Activated CD8-positive, alpha-beta memory T cell treated with anti-CD3 and anti-CD28 coated beads, Interleukin-2, amount 10 ng/mL, durations not matched to agents 7 days and 5 days (primary cell): ENCODE measurements at regions not wholly inside any gene's neighbourhood (a gene's known extent, or its start where the extent isn't known, plus 50 kb on each side); places are given as distances from the start of the nearest gene placed in this dataset.
"Not testable (repeated sequence)": the region's sequence is repeated elsewhere in the genome, so short reads cannot be mapped to it uniquely, and the experiment has no call there.

ENCODE experiments used
- ATAC-seq: fragments of 150-1000 bp; cut with Tn5 transposase; one replicate; pipeline ENCODE4 v1.10.0; 2021; ENCODE audit warnings: moderate library complexity
- CTCF ChIA-PET: fragments of 350-600 bp; sonication (Branson Sonifier 250); formaldehyde crosslinking; loops from one replicate; lab custom pipeline; 2021; ENCODE audit warnings: antibody characterized with exemption; lab: Charles Lee
- DNase-seq: peaks from one replicate; pipeline ENCODE4 v3.0.0-alpha.2; 2020
- H3K27ac Mint-ChIP-seq: one replicate; pipeline ENCODE4 v1.8.0; 2021; ENCODE audit warnings: mild to moderate bottlenecking, mixed read lengths
- H3K27me3 Mint-ChIP-seq: one replicate; pipeline ENCODE4 v1.8.0; 2021; ENCODE audit warnings: mixed read lengths
- H3K36me3 Mint-ChIP-seq: one replicate; pipeline ENCODE4 v1.8.0; 2021; ENCODE audit warnings: mild to moderate bottlenecking, mixed read lengths
- H3K4me1 Mint-ChIP-seq: one replicate; pipeline ENCODE4 v1.8.0; 2021; ENCODE audit warnings: mixed read lengths
- H3K4me3 Mint-ChIP-seq: one replicate; pipeline ENCODE4 v1.8.0; 2021; ENCODE audit warnings: mild to moderate bottlenecking, moderate library complexity, mixed read lengths
- H3K9me3 Mint-ChIP-seq: one replicate; pipeline ENCODE4 v1.8.0; 2022; ENCODE audit warnings: low read depth, mixed read lengths

DNA sequence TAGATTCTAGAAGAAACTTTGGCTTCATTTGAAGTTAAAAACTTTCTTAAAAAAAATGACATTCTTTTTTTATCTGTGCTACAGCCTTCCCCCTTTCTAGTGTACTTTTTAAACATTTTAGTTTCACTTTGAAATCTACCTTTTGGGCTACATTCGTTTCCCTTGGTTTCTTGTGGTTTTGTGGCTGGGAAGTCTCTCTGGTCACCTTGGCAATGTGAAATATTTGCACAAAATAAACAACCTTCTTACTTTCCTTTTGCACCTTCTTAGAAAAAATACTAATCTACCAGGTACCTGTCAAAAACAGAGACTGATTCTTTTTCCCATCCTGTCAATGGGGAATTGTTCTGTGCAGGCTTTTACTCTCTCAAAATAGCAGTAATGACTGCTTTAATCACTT lies 350.2 kb downstream of the GATA3 start:
- DNase-seq = peak; percentile 82

DNA sequence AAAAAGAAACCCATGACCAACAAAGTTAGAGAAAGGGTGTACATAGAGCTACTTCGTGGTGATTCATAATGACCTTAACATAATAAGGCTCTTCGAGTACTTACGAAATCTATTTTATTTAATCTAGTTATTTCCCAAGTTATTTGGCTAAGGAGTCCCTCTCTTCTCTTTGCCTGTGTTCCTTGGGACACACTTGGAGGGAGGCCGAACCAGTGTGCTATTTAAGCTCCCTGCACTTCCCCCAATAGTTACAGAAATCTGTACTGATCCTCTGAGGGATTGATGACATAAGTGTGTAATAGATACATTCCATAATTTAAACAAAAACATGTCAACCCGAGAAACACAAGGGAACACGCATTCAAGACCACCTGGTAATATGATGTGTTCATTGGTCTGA lies 351.1 kb downstream of the GATA3 start:
- CTCF ChIA-PET = interaction anchor here (2.8 to 5.2 kb wide), 2 partner anchors 10 to 11 kb away, joined by 8 to 25 read pairs; no protein-coding TSS in a partner anchor
- H3K9me3 Mint-ChIP-seq = no peaks in the 10 kb centered on the region
- H3K27ac Mint-ChIP-seq = peak overlapping the region; percentile 92
- no peaks in the 10 kb centered on the region for H3K27me3 Mint-ChIP-seq
- H3K4me1 Mint-ChIP-seq = peaks cover 69% of the 10 kb centered on the region
- peaks cover 3% of the 10 kb centered on the region for H3K36me3 Mint-ChIP-seq
- ATAC-seq (no peak), DNase-seq (no peak)
- no peak overlapping the region for H3K4me3 Mint-ChIP-seq

More for the DNA sequence above, 350.2 kb downstream of the GATA3 start:
- peaks cover 77% of the 10 kb centered on the region for H3K4me1 Mint-ChIP-seq
- no peaks in the 10 kb centered on the region for H3K9me3 Mint-ChIP-seq
- peak overlapping the region; percentile 92 for H3K27ac Mint-ChIP-seq
- peaks cover 7% of the 10 kb centered on the region for H3K36me3 Mint-ChIP-seq
- H3K27me3 Mint-ChIP-seq = no peaks in the 10 kb centered on the region
- peak; percentile 54 for ATAC-seq
- CTCF ChIA-PET = interaction anchor here (5.2 kb wide), 1 partner anchor 11 kb away, joined by 25 read pairs; no protein-coding TSS in a partner anchor
- H3K4me3 Mint-ChIP-seq = peak overlapping the region; percentile 70

DNA sequence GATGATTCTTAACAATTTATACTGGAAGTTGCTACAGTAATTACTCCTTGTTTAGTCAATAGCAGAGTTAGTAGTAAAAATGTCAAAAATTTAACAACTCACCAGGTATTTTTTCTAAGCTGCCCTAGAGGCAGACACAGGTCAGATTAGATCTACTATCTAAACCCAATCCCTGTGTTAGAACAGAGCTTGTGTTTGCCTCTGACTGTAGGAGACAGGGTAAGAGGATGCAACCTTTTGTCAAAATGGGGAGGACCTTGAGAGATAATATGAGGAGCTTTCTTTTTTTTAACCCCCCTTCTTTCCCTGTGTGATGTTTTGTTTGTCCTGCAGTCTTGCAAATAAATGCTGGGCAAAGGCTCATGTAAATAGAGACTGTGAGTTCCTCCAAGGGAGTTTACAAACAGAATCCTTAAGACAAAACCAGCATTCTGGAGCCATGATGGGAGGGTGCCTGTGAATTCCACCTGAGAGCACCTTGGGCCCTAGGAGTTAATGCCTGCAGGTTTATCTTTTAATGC lies 353.1 kb downstream of the GATA3 start:
- no peak for DNase-seq
- Mint-ChIP-seq H3K9me3 (no peaks in the 10 kb centered on the region), H3K36me3 (peaks cover 3% of the 10 kb centered on the region), H3K27ac (no peak overlapping the region), H3K4me3 (no peak overlapping the region), H3K27me3 (no peaks in the 10 kb centered on the region), H3K4me1 (peaks cover 52% of the 10 kb centered on the region)
- ATAC-seq = no peak
- CTCF ChIA-PET = interaction anchor here (2.8 kb wide), 1 partner anchor 9 kb away, joined by 8 read pairs; no protein-coding TSS in a partner anchor

DNA sequence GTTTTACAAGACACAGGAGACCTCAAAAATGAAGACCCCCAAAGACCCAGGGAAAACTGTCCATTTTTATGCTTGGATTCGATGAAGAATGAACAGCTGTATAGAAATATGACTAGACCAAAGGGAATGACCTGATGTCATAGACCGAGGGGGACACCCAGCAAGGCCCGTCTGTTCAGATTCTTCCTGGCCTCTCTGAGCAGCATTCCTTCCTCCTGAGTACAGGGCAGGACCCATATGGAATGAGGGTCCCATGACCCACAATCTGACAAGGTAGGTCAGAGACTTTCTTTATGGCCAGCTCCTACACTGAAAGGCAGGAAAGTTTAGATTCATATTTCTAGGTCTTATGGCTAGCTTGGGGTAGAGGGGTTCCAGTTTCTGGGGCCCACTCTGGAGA lies 356.0 kb downstream of the GATA3 start:
- DNase-seq (no peak), ATAC-seq (no peak)
- CTCF ChIA-PET = no interaction called here
- Mint-ChIP-seq H3K36me3 (peaks cover 9% of the 10 kb centered on the region), H3K27ac (no peak overlapping the region), H3K27me3 (no peaks in the 10 kb centered on the region), H3K4me3 (no peak overlapping the region), H3K9me3 (peaks cover 2% of the 10 kb centered on the region), H3K4me1 (peaks cover 26% of the 10 kb centered on the region)

DNA sequence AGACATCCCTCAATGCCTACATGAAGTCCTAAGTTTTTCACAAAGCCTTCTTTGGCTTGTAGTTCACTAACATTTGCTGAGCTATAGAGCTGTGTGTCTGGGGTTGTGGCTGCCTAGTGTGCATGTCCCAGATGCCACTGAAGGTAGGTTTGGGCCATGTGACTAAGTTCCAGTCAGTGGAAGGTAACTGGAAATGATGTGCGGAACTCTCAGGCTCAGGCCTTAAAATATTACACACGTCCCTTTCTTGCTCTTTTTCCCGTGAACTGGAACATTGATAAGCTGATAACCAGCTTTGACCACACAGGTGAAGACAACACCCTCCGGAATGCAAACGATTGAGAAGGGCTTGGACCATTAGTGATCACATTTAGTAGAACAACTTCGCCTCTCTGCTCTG lies 358.1 kb downstream of the GATA3 start:
- H3K36me3 Mint-ChIP-seq = peaks cover 8% of the 10 kb centered on the region
- H3K4me3 Mint-ChIP-seq = no peak overlapping the region
- no peaks in the 10 kb centered on the region for H3K27me3 Mint-ChIP-seq
- CTCF ChIA-PET = interaction anchor here (1.8 to 1.9 kb wide), 2 partner anchors 10 to 52 kb away, joined by 3 to 5 read pairs; no protein-coding TSS in a partner anchor
- peaks cover 3% of the 10 kb centered on the region for H3K9me3 Mint-ChIP-seq
- H3K27ac Mint-ChIP-seq = no peak overlapping the region
- peaks cover 28% of the 10 kb centered on the region for H3K4me1 Mint-ChIP-seq
- DNase-seq (no peak), ATAC-seq (no peak)

DNA sequence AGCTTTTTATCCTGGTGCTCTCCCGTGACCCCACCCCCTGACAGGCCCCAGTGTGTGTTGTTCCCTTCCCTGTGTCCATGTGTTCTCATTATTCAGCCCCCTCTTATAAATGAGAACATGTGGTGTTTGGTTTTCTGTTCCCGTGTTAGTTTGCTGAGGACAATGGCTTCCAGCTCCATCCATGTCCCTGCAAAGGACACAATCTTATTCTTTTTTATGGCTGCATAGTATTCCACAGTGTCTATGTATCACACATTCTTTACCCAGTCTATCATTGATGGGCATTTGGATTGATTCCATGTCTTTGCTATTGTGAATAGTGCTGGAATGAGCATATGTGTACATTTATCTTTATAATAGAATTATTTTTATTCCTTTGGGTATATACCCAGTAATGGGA lies 360.5 kb downstream of the GATA3 start:
- H3K27ac Mint-ChIP-seq, ATAC-seq, H3K27me3 Mint-ChIP-seq, H3K36me3 Mint-ChIP-seq, H3K9me3 Mint-ChIP-seq, DNase-seq, H3K4me3 Mint-ChIP-seq: not testable (repeated sequence)
- CTCF ChIA-PET = interaction anchor here (3.4 kb wide), 1 partner anchor 12 kb away, joined by 25 read pairs; no protein-coding TSS in a partner anchor
- peaks cover 43% of the 10 kb centered on the region for H3K4me1 Mint-ChIP-seq

DNA sequence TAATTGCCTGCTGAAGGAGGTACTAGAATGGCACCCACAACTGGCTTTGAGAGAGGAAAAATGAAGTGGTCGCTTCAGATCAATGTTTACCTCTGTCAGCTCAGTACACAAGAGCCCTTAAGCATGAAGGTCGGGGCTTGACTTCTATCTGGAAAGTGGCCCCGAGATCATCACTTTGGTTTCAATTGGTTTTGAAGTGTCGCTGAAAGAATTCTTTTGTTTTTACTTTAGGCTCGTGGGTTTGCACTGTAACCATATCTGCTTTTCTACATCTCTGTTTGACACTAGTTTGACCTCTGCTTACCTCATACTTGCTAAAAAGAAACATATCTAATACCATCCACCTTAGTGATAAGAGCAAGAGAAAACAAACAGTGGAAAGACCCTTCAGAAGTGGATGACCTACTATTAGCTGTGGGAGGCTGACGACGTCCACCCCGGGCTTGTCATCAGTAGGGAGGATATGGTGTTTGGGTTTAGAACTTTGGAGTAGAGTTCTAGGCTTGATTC lies 361.8 kb downstream of the GATA3 start:
- CTCF ChIA-PET = interaction anchor here (0.7 to 3.4 kb wide), 8 partner anchors 9 to 355 kb away, joined by 3 to 25 read pairs (median 4); no protein-coding TSS in a partner anchor
- Mint-ChIP-seq H3K4me1 (peaks cover 48% of the 10 kb centered on the region), H3K27ac (peak overlapping the region; percentile 89), H3K36me3 (peaks cover 10% of the 10 kb centered on the region), H3K9me3 (peaks cover 3% of the 10 kb centered on the region), H3K4me3 (peak overlapping the region; percentile 8), H3K27me3 (no peaks in the 10 kb centered on the region)
- peak; percentile 90 for ATAC-seq
- peak; percentile 69 for DNase-seq

DNA sequence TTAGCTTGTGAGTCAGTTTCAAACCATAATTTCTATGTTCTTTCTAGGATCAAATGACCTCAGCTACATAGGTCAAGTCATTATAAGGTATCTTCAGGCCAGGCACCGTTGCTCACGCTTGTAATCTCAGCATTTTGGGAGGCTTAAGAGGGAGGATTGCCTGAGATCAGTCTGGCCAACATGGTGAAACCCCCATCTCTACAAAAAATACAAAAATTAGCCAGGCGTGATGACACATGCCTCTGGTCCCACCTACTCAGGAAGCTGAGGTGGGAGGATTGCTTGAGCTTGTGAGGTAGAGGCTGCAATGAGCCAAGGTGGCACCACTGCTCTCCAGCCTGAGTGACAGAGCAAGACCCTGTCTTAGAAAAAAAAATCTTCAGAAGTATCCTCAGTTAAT lies 362.3 kb downstream of the GATA3 start:
- DNase-seq (peak; percentile 65), ATAC-seq (peak; percentile 42)
- Mint-ChIP-seq H3K4me3 (peak overlapping the region; percentile 8), H3K27ac (peak overlapping the region; percentile 89), H3K27me3 (no peaks in the 10 kb centered on the region), H3K36me3 (peaks cover 11% of the 10 kb centered on the region), H3K4me1 (peaks cover 48% of the 10 kb centered on the region), H3K9me3 (peaks cover 3% of the 10 kb centered on the region)
- CTCF ChIA-PET = interaction anchor here (0.7 to 3.4 kb wide), 8 partner anchors 10 to 332 kb away, joined by 3 to 25 read pairs (median 4); no protein-coding TSS in a partner anchor

DNA sequence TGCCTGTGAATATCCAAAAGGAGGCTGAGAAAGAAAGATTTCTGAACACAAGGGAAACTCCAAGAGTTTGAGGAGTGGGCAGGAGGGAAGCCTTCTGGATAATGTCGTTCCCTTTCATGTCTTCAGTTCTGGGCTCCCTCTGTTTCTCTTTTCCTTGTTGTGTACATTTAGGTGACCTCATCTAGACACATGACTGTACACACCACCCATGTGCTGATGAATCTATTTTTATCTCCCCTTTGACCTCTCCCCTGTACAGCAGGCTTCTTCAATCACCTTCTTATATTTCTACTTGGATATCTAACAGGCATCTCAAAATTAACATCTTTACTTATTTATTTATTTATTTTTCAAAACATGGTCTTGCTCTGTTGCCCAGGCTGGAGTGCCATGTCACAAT lies 363.1 kb downstream of the GATA3 start:
- Mint-ChIP-seq H3K9me3 (peaks cover 3% of the 10 kb centered on the region), H3K27ac (peak overlapping the region; percentile 89), H3K4me1 (peaks cover 46% of the 10 kb centered on the region), H3K4me3 (no peak overlapping the region), H3K27me3 (no peaks in the 10 kb centered on the region), H3K36me3 (peaks cover 11% of the 10 kb centered on the region)
- CTCF ChIA-PET = interaction anchor here (1.0 to 3.4 kb wide), 3 partner anchors 15 to 333 kb away, joined by 5 to 25 read pairs (median 7); no protein-coding TSS in a partner anchor
- no peak for DNase-seq
- ATAC-seq = no peak

DNA sequence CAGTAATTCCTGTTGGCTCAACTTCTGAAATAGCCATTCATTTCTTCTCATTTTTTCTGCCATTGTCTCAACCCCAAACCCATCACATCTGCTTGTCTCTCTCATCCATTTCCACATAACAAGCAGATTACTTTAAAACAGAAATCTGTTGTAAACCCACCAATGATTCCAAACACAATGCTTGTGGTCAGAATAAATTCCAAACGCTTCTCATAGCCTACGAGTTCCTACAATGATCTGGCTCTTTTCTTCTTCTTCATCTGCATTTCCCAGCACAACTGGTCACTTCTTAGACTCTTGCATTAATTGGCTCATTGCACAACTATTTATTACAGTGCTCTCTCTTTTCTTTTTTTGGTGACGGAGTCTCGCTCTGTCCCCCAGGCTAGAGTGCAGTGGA lies 364.1 kb downstream of the GATA3 start:
- DNase-seq (no peak), ATAC-seq (no peak)
- peaks cover 46% of the 10 kb centered on the region for H3K4me1 Mint-ChIP-seq
- CTCF ChIA-PET = no interaction called here
- H3K27ac Mint-ChIP-seq = no peak overlapping the region
- peaks cover 11% of the 10 kb centered on the region for H3K36me3 Mint-ChIP-seq
- H3K4me3 Mint-ChIP-seq = no peak overlapping the region
- no peaks in the 10 kb centered on the region for H3K27me3 Mint-ChIP-seq
- peaks cover 3% of the 10 kb centered on the region for H3K9me3 Mint-ChIP-seq

DNA sequence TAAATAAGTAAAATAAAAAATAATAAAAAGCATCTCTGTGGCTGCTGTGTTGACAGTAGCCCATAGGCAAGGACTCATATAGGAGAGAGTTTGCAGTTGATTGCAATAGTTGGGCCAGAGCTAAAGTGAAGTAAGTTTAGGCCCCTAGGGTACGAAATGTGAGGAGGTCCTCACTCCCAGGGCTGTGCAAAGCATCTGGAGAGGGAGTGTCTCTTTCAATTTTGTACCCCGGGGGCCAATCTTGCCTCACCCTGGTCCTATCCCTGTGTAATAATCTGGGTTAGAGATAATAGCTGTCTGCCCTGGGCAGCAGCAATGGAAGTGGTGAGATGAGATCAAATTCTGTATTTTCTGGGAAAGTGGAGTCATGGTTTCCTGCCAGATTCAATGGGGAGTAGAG lies 365.7 kb downstream of the GATA3 start:
- H3K27me3 Mint-ChIP-seq = no peaks in the 10 kb centered on the region
- no peak overlapping the region for H3K4me3 Mint-ChIP-seq
- H3K27ac Mint-ChIP-seq = no peak overlapping the region
- DNase-seq (no peak), ATAC-seq (no peak)
- CTCF ChIA-PET = interaction anchor here (1.8 kb wide), 1 partner anchor 11 kb away, joined by 5 read pairs; no protein-coding TSS in a partner anchor
- H3K4me1 Mint-ChIP-seq = peaks cover 55% of the 10 kb centered on the region
- H3K36me3 Mint-ChIP-seq = peaks cover 9% of the 10 kb centered on the region
- H3K9me3 Mint-ChIP-seq = peaks cover 3% of the 10 kb centered on the region

DNA sequence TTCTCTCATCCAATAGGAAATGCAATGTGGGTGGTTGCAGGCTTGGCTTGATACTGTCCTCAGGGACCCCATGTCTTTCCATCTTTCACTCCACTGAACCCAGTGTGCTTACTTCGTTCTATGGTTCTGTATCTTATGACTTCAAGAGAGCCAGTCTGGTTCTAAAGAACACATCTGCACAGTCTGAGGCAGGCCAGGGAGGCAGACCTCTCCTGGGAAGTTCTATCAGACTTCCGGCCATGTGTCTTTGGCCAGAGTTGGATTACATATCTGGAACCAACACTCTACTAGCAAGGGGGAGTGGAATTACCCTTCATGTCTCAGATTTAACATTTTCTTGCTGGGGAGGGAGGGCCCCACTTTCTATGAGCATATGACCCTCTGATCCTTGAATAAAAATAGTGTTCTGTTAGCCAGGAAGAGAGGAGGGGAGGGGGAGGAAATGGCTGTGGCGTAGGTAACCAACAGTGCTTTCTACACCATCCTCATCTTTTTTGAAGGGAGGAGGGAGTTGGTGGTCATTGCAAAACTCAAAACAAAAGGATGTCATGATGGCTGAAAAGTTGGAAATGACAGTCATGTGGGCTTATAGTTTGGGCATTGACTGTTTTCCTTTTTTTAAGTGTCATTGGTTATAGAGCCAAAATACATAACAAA lies 370.2 kb downstream of the GATA3 start:
- ATAC-seq (peak; percentile 82), DNase-seq (peak; percentile 66)
- no peaks in the 10 kb centered on the region for H3K9me3 Mint-ChIP-seq
- CTCF ChIA-PET = no interaction called here
- H3K4me1 Mint-ChIP-seq = peaks cover 25% of the 10 kb centered on the region
- H3K36me3 Mint-ChIP-seq = peaks cover 4% of the 10 kb centered on the region
- no peaks in the 10 kb centered on the region for H3K27me3 Mint-ChIP-seq
- H3K4me3 Mint-ChIP-seq = no peak overlapping the region
- peak overlapping the region; percentile 62 for H3K27ac Mint-ChIP-seq

DNA sequence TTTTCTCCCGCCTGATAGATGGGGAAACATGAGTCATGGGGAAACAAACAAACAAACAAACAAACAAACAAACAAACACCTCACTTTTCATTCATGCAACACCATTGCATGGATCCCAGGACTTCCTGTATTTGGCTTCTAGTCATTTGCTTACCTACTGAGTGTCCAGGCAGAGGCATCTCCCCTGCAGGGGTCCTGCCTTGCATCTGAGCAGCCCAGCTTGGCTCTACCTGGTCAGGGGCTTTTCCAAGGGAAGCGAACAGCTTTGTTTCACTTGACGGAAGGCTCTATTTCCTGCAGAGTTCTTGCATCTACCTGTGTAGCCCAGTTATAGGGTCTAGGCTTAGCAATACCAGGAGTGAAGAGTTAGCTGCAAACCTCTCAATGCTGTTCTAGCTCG lies 374.2 kb downstream of the GATA3 start:
- Mint-ChIP-seq H3K4me1 (peaks cover 18% of the 10 kb centered on the region), H3K4me3 (no peak overlapping the region), H3K27ac (no peak overlapping the region), H3K9me3 (no peaks in the 10 kb centered on the region), H3K27me3 (peaks cover 3% of the 10 kb centered on the region), H3K36me3 (peaks cover 2% of the 10 kb centered on the region)
- CTCF ChIA-PET = interaction anchor here (1.7 kb wide), 1 partner anchor 12 kb away, joined by 5 read pairs; no protein-coding TSS in a partner anchor
- ATAC-seq (no peak), DNase-seq (no peak)
